Fibroblast of skin of right quadriceps (primary cell): ENCODE measurements at regions not wholly inside any gene's neighbourhood (a gene's known extent, or its start where the extent isn't known, plus 50 kb on each side); places are given as distances from the start of the nearest gene placed in this dataset.
"Not testable (repeated sequence)": the region's sequence is repeated elsewhere in the genome, so short reads cannot be mapped to it uniquely, and the experiment has no call there.

ENCODE experiments used
- DNase-seq: peaks from one replicate; pipeline ENCODE4 v3.0.0-alpha.2; 2013

GRCh38 chr6:40671001-40671693 is 84.0 kb upstream of the LRFN2 start:
- DNase-seq, result no peak

DNA sequence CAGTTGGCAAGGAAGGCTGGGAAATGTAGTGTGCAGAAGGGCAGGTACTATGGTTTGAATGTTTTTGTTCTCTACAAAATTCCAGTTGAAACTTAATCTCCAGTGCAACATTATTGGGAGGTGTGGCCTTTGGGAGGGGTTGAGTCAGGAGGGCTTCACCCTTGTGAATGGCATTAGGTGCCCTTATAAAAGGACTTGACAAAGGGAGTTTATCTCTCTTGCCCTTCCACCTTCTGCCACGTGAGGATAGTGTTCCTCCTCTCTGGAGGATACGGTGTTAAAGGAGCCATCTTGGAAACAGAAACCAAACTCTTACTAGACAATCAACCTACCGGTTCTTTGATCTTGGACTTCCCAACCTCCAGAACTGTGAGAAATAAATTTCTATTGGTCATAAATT is 82.2 kb upstream of the LRFN2 start:
- DNase-seq, result no peak

- no peak for DNase-seq
These were observed 81.0 kb upstream of the LRFN2 start for GRCh38 chr6:40668203-40668602.

DNA sequence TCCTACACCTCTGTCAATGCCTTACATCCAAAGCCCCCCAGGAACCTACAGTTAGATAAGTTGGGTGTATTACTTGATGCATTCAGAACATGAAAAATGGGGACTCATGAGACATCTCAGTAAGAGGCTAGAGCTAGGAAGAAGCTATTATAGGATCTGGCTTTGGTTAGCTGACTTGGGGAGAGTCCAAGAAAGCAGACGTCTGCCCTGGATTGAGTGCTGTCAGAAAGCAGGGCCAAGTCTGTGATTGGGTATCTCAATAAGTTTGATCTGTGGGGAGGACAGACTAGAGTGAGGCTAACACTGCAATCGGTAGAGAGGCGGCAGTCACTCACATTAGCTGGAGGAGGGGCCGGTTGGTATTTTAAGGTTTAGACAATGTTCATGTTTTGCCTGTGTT is 79.4 kb upstream of the LRFN2 start:
- DNase-seq, result no peak

DNA sequence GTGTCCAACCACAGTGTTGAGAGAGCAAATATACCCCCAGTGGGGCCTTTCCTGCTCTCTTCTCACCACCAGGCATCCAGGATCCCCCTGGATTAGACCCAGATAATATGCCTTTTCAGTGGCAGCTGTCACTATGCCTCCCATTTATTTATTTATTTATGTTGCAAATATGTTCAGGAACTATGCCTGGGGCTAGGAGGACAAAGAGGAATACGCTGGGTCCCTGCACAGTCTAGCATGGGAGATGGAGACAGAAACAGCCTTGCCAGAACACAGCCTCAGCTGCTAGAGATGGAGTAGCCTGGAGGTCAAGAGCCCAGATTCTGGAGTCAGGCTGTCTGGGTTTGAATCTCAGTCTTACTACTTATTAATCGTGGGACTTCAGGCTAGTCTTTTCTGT is 74.6 kb upstream of the LRFN2 start:
- no peak for DNase-seq

- not testable (repeated sequence) for DNase-seq
These were observed 69.6 kb upstream of the LRFN2 start for GRCh38 chr6:40656772-40657171.

GRCh38 chr6:40654828-40655227 is 67.7 kb upstream of the LRFN2 start:
- DNase-seq, result no peak

DNA sequence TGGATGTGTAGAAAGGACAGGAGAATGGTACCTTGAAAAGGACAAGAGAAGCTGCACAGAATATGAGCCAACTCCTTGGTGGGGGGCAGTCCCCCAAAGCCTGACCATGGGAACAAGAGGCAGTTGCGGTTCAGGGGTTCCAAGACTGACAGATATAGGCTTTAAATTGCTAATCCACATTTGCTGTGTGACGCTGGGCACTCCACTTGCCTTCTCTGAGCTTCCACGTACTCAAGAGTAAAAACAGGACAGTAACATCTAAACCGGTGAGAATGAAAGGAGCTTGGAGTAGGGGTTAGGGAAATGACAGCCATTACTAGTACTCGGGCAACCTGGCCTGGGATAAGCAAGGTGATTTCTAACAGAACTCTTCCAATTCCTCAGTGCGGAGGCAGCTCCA is 57.9 kb upstream of the LRFN2 start:
- no peak for DNase-seq

DNA sequence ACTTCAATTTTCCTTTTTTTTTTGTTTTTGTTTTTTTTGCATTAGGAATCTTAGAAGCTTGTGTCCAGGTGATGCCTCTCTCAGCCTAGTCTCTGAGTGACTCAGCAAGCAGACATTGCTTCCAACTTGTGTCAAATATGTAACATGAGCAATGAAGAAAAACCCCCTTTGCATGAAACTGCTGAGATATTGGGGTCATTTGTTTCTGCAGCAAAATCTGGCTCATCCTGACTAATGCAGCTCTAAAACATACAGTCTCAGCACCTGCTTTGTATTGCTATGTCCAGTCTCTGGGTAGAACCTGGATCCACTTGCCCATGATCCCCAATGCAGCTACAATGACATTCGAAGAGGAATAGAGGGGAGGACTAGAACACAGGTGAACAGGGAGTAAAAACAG is 55.7 kb upstream of the LRFN2 start:
- DNase-seq, result no peak

DNA sequence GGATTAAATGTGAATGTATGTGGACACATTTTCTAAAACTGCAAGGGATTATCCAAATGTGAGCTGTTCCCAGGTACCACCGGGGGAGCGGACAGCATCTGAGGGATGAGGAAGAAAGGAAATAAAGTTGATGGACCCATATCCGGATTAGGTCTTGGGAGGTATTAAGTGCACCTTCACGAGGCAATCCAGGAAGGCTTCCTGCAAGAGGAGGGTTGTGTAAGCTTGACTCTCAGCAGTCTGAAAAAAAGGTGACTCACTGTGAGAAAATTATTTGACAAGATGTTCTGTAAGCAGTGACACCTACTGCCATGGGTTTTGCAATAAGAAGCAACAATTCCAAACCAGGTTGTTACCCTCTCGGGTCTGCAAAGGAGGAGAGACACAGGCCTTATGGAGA is 55.0 kb upstream of the LRFN2 start:
- no peak for DNase-seq

- DNase-seq, result no peak
These were observed 53.5 kb upstream of the LRFN2 start for GRCh38 chr6:40640599-40641227.
